HepG2 (cell line): ENCODE measurements at regions not wholly inside any gene's neighbourhood (a gene's known extent, or its start where the extent isn't known, plus 50 kb on each side); places are given as distances from the start of the nearest gene placed in this dataset.

ENCODE experiments used
- ATAC-seq: fragments of 200-7000 bp; cut with Tn5 transposase; 3 replicates; pipeline ENCODE4 v1.9.1; 2020; ENCODE audit warnings: mild to moderate bottlenecking, moderate library complexity
- BruUV-seq: library from RNA; stranded (reverse); fragments of 400-500 nt; replicated peaks from 2 replicates; lab custom pipeline; 2021; lab: Mats Ljungman, UMichigan
- CTCF ChIA-PET: fragments of 300-600 bp; formaldehyde crosslinking; extraction: SDS; loops from one replicate; lab custom pipeline; 2021; ENCODE audit warnings: low total read pairs, inconsistent platforms, low intra/inter-chr PET ratio; lab: Yijun Ruan, JAX
- POLR2A ChIA-PET: fragments of 350-600 bp; sonication (Branson Sonifier 250); formaldehyde crosslinking; loops from one replicate; lab custom pipeline; 2020; ENCODE audit warnings: antibody characterized with exemption, inconsistent platforms; lab: Yijun Ruan, JAX
- DNase-seq: peaks from one replicate; pipeline ENCODE4 v3.0.0-alpha.2; 2015; ENCODE audit warnings: low spot score
- FAIRE-seq: peaks from 3 replicates; lab custom pipeline; 2011; peaks lifted over from hg19 to GRCh38; lab: Jason Lieb, UNC
- H2AFZ ChIP-seq: one replicate; pipeline ENCODE4 v1.6.1; 2011; ENCODE audit warnings: low read length, inconsistent platforms
- H3K27ac ChIP-seq: fragments of 300-600 bp; 3 replicates; pipeline ENCODE4 v1.8.0; 2011; ENCODE audit warnings: mixed run types, mild to moderate bottlenecking, mixed read lengths, low read length, inconsistent platforms; ENCODE audit not compliant: insufficient read depth; ENCODE audit errors: extremely low read length
- H3K27me3 ChIP-seq, 2 experiments: fragments of 200-600 bp in 1 of 2; 2 replicates in 1 of 2; 3 replicates in 1 of 2; pipeline versions ENCODE4 v1.6.0 to v1.8.0; 2011; ENCODE audit warnings: low read length in 2 of 2, mild to moderate bottlenecking in 2 of 2, moderate library complexity in 2 of 2, inconsistent platforms in 1 of 2; ENCODE audit not compliant: insufficient read depth in 2 of 2, control insufficient read depth in 1 of 2
- H3K36me3 ChIP-seq, 2 experiments: fragments of 200-600 bp in 1 of 2; replicated peaks in 1 of 2; 2 replicates in 1 of 2; 3 replicates in 1 of 2; pipeline versions ENCODE4 v1.5.1 to v1.8.0; 2011; ENCODE audit warnings: low read length in 2 of 2, inconsistent platforms in 1 of 2; ENCODE audit not compliant: insufficient read depth in 2 of 2, control insufficient read depth in 1 of 2
- H3K4me1 ChIP-seq: 2 replicates; pipeline ENCODE4 v1.5.1; 2012; ENCODE audit warnings: low read length, inconsistent platforms; ENCODE audit not compliant: insufficient read depth
- H3K4me2 ChIP-seq: 2 replicates; pipeline ENCODE4 v1.6.0; 2011; ENCODE audit warnings: low read depth, low read length, inconsistent platforms
- H3K4me3 ChIP-seq, 3 experiments: fragments of 200-600 bp in 1 of 3; sonication (generic), shearing (Covaris generic) in 1 of 3; replicated peaks in 1 of 3; 2 replicates each; pipeline ENCODE4 v1.5.1; 2011 to 2016; ENCODE audit warnings: low read length in 3 of 3, inconsistent platforms in 2 of 3, low read depth in 2 of 3, mild to moderate bottlenecking in 2 of 3, control low read depth in 1 of 3, mixed read lengths in 1 of 3; ENCODE audit not compliant: insufficient read depth in 1 of 3
- H3K79me2 ChIP-seq: one replicate; pipeline ENCODE4 v1.6.1; 2011; ENCODE audit warnings: low read length, inconsistent platforms; ENCODE audit not compliant: insufficient read depth
- H3K9ac ChIP-seq: 2 replicates; pipeline ENCODE4 v1.6.0; 2011; ENCODE audit warnings: mild to moderate bottlenecking, low read depth, low read length, inconsistent platforms; ENCODE audit not compliant: insufficient read depth
- H3K9me3 ChIP-seq: 2 replicates; pipeline ENCODE4 v1.5.1; 2012; ENCODE audit warnings: mild to moderate bottlenecking, low read length
- H4K20me1 ChIP-seq: 2 replicates; pipeline ENCODE4 v1.6.0; 2011; ENCODE audit warnings: inconsistent platforms, mild to moderate bottlenecking, low read length, moderate library complexity; ENCODE audit not compliant: insufficient read depth
- CEBPG ChIP-seq: IDR thresholded peaks from 2 replicates; pipeline ENCODE4 v1.6.1; 2016
- EEA1 ChIP-seq: sonication (generic); formaldehyde crosslinking; IDR thresholded peaks from 2 replicates; pipeline ENCODE4 v1.5.1; 2020; ENCODE audit warnings: mild to moderate bottlenecking, missing genetic modification reagents, borderline replicate concordance
- HNF4A ChIP-seq: sonication (generic); formaldehyde crosslinking; IDR thresholded peaks from 2 replicates; pipeline ENCODE4 v1.4.0; 2020; ENCODE audit warnings: missing genetic modification reagents
- KLF13 ChIP-seq: sonication (generic); formaldehyde crosslinking; IDR thresholded peaks from 2 replicates; pipeline ENCODE4 v1.4.0; 2020; ENCODE audit warnings: mild to moderate bottlenecking, missing genetic modification reagents
- NBN ChIP-seq: fragments of 450-650 bp; conservative IDR thresholded peaks from 2 replicates; pipeline ENCODE4 v1.6.1; 2017
- POLR2AphosphoS5 ChIP-seq: IDR thresholded peaks from 2 replicates; pipeline ENCODE4 v1.6.1; 2012; ENCODE audit warnings: low read depth, low read length
- SPEN ChIP-seq: sonication (generic); formaldehyde crosslinking; IDR thresholded peaks from 2 replicates; pipeline ENCODE4 v1.5.1; 2020; ENCODE audit warnings: low read depth, mild to moderate bottlenecking, missing genetic modification reagents
- SYNCRIP ChIP-seq: fragments of 200-400 bp; formaldehyde crosslinking; IDR thresholded peaks from 2 replicates; pipeline ENCODE4 v1.6.1; 2018; ENCODE audit warnings: mild to moderate bottlenecking, low read depth, low read length; ENCODE audit not compliant: insufficient read depth
- TAF15 ChIP-seq: fragments of 200-400 bp; formaldehyde crosslinking; IDR thresholded peaks from one replicate; pipeline ENCODE4 v1.6.1; 2018; ENCODE audit warnings: mild to moderate bottlenecking, low read depth, low read length; ENCODE audit not compliant: poor library complexity, severe bottlenecking
- ZNF143 ChIP-seq: sonication (generic); formaldehyde crosslinking; IDR thresholded peaks from 2 replicates; pipeline ENCODE4 v1.4.0; 2020; ENCODE audit warnings: missing genetic modification reagents
- ZNF17 ChIP-seq: sonication (generic); formaldehyde crosslinking; IDR thresholded peaks from 2 replicates; pipeline ENCODE4 v1.5.0; 2020; ENCODE audit warnings: mild to moderate bottlenecking, missing genetic modification reagents
- ZNF546 ChIP-seq: sonication (generic); formaldehyde crosslinking; conservative IDR thresholded peaks from 2 replicates; pipeline ENCODE4 v1.8.1; 2023; ENCODE audit warnings: mild to moderate bottlenecking, missing genetic modification reagents
- ZSCAN25 ChIP-seq: sonication (generic); formaldehyde crosslinking; IDR thresholded peaks from 2 replicates; pipeline ENCODE4 v1.8.0; 2022; ENCODE audit warnings: mild to moderate bottlenecking, missing genetic modification reagents
- WGBS: methylation state at CpG from one replicate; pipeline ENCODE4 v1.1.6; 2017; ENCODE audit warnings: low lambda C conversion rate; 5-methylcytosine and 5-hydroxymethylcytosine counted together
- in situ Hi-C: cut with HindIII; loops from 2 replicates; pipeline ENCODE4 v1.10.0; 2017; ENCODE audit warnings: low pct_unique_long_range_greater_than_20kb; ENCODE audit not compliant: extremely low pct_ligation_motif_present
- intact Hi-C: fragments of 100-400 bp; cut with micrococcal nuclease; formaldehyde crosslinking; loops from one replicate; pipeline ENCODE4 v1.10.0; 2022; ENCODE audit not compliant: unreplicated experiment
- TF ChIP-seq, protein P1 (sequence below): sonication (generic); formaldehyde crosslinking; IDR thresholded peaks from 2 replicates; pipeline ENCODE4 v1.4.0; 2020; ENCODE audit warnings: low read depth, mild to moderate bottlenecking, missing genetic modification reagents
- TF ChIP-seq, protein P2 (sequence below): fragments of 450-650 bp; IDR thresholded peaks from 2 replicates; pipeline ENCODE4 v1.6.1; 2016
- TF ChIP-seq, protein P3 (sequence below): fragments of 450-650 bp; IDR thresholded peaks from 2 replicates; pipeline ENCODE4 v1.6.1; 2017
- TF ChIP-seq, protein P4 (sequence below): sonication (generic); formaldehyde crosslinking; conservative IDR thresholded peaks from 2 replicates; pipeline ENCODE4 v1.4.0; 2020; ENCODE audit warnings: missing genetic modification reagents
- TF ChIP-seq, protein P5 (sequence below): sonication (generic); formaldehyde crosslinking; IDR thresholded peaks from 2 replicates; pipeline ENCODE4 v1.4.0; 2020; ENCODE audit warnings: missing genetic modification reagents

DNA sequence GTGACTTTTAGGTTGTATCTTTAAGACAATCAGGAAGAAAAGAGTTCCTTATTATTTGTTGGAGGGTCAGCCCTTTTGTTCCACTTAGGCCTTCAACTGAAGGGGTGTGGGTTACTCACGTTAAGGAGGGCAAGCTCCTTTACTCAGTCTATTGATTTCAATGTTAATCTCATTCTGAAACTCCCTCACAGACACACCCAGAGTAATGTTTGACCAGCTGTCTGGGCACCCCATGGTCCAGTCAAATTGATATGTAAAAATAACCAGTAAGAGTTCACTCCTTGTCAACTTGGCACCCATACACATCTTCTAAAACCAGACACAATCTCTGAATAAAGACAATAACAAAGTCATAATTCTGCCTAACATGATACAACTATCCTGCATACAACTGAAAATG is 292.9 kb downstream of the KLF5 start:
- H3K9ac ChIP-seq, result no peak overlapping the region
- TF ChIP-seq, protein P1, sequence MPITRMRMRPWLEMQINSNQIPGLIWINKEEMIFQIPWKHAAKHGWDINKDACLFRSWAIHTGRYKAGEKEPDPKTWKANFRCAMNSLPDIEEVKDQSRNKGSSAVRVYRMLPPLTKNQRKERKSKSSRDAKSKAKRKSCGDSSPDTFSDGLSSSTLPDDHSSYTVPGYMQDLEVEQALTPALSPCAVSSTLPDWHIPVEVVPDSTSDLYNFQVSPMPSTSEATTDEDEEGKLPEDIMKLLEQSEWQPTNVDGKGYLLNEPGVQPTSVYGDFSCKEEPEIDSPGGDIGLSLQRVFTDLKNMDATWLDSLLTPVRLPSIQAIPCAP (CRISPR knock-in tag), result no peak
- TF ChIP-seq, protein P2, sequence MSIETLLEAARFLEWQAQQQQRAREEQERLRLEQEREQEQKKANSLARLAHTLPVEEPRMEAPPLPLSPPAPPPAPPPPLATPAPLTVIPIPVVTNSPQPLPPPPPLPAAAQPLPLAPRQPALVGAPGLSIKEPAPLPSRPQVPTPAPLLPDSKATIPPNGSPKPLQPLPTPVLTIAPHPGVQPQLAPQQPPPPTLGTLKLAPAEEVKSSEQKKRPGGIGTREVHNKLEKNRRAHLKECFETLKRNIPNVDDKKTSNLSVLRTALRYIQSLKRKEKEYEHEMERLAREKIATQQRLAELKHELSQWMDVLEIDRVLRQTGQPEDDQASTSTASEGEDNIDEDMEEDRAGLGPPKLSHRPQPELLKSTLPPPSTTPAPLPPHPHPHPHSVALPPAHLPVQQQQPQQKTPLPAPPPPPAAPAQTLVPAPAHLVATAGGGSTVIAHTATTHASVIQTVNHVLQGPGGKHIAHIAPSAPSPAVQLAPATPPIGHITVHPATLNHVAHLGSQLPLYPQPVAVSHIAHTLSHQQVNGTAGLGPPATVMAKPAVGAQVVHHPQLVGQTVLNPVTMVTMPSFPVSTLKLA, result no peak
- no peak for TF ChIP-seq ZNF546
- TF ChIP-seq TAF15, result no peak
- TF ChIP-seq, protein P3, sequence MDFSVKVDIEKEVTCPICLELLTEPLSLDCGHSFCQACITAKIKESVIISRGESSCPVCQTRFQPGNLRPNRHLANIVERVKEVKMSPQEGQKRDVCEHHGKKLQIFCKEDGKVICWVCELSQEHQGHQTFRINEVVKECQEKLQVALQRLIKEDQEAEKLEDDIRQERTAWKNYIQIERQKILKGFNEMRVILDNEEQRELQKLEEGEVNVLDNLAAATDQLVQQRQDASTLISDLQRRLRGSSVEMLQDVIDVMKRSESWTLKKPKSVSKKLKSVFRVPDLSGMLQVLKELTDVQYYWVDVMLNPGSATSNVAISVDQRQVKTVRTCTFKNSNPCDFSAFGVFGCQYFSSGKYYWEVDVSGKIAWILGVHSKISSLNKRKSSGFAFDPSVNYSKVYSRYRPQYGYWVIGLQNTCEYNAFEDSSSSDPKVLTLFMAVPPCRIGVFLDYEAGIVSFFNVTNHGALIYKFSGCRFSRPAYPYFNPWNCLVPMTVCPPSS, result no peak
- no peak for TF ChIP-seq EEA1
- TF ChIP-seq ZSCAN25 (CRISPR knock-in tag), result no peak
- TF ChIP-seq ZNF17 (CRISPR knock-in tag), result no peak
- TF ChIP-seq SPEN (CRISPR knock-in tag), result no peak
- no peak for TF ChIP-seq POLR2AphosphoS5
- TF ChIP-seq, protein P4, sequence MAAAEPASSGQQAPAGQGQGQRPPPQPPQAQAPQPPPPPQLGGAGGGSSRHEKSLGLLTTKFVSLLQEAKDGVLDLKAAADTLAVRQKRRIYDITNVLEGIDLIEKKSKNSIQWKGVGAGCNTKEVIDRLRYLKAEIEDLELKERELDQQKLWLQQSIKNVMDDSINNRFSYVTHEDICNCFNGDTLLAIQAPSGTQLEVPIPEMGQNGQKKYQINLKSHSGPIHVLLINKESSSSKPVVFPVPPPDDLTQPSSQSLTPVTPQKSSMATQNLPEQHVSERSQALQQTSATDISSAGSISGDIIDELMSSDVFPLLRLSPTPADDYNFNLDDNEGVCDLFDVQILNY, result no peak
- no peak for TF ChIP-seq KLF13 (CRISPR knock-in tag)
- no peak for TF ChIP-seq ZNF143
- TF ChIP-seq, protein P5, sequence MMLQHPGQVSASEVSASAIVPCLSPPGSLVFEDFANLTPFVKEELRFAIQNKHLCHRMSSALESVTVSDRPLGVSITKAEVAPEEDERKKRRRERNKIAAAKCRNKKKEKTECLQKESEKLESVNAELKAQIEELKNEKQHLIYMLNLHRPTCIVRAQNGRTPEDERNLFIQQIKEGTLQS, result no peak
- no peak for TF ChIP-seq SYNCRIP
- TF ChIP-seq NBN, result no peak
- TF ChIP-seq HNF4A (CRISPR knock-in tag), result no peak
- no peak for TF ChIP-seq CEBPG (CRISPR knock-in tag)
- in situ Hi-C loops (no loop called here), intact Hi-C loops (no loop called here)
- H3K4me3 ChIP-seq, result no peak overlapping the region
- ChIA-PET CTCF (no interaction called here), POLR2A (no interaction called here)
- no peak for DNase-seq
- no peak for FAIRE-seq
- H2AFZ ChIP-seq, result no peak overlapping the region
- 0% methylated on average over 1 of the region's 1 CpG for WGBS
- no peaks in the 10 kb centered on the region for H3K27me3 ChIP-seq
- H3K27ac ChIP-seq, result no peak overlapping the region
- no TSS peak for BruUV-seq
- H3K36me3 ChIP-seq, result no peaks in the 10 kb centered on the region
- no peaks in the 10 kb centered on the region for H3K4me1 ChIP-seq
- ATAC-seq, result no peak
- no peaks in the 10 kb centered on the region for H3K9me3 ChIP-seq
- no peak overlapping the region for H3K4me2 ChIP-seq
- no peaks in the 10 kb centered on the region for H4K20me1 ChIP-seq
- H3K79me2 ChIP-seq, result no peaks in the 10 kb centered on the region
